HPDE6-E6E7 (cell line): ENCODE measurements at regions not wholly inside any gene's neighbourhood (a gene's known extent, or its start where the extent isn't known, plus 50 kb on each side); places are given as distances from the start of the nearest gene placed in this dataset.
A peak's percentile ranks its signal among the peaks of the same experiment; 100 is the strongest.

Source experiments
- DNase-seq: peaks from one replicate; pipeline ENCODE4 v3.0.0; 2011; ENCODE audit warnings: missing footprints; ENCODE audit errors: extremely low spot score

DNA sequence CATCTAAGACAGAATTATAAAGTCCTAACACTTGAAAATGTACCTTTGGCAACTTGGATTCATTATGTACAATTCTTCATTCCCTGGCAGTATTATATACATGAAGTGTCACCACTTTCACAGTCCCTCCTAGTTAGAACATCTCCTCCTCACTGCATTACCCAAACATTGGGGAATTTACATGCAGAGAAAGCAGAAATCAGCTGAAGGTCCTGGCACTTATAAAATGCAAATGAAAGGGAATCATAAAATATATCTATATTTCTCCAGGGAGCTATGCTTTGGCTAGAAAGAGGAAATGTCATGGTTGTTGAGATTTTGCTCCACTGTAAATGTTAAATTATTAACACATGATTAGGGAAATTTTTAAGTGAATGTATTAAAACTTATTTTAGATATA, 835.6 kb upstream of the SLIT2 start:
- DNase-seq, result no peak

DNA sequence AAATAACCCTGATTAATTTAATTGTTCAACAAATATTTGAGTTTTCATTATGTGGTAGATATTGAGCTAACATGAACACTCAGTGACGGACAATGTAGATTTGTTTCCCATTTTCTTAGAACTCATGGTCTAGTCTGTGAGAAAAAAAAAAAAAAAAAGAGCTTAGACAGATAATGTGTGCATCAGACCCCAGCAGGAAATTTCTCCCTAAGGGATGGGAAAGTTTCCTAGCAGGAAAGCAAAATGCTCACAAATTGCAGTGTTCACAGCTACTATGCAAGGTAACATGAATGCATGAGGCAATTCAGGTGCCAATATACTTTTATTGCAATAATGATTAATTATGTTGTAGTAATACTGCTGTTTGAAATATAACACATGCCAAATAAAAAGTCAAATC, 843.2 kb upstream of the SLIT2 start:
- DNase-seq, result no peak

DNA sequence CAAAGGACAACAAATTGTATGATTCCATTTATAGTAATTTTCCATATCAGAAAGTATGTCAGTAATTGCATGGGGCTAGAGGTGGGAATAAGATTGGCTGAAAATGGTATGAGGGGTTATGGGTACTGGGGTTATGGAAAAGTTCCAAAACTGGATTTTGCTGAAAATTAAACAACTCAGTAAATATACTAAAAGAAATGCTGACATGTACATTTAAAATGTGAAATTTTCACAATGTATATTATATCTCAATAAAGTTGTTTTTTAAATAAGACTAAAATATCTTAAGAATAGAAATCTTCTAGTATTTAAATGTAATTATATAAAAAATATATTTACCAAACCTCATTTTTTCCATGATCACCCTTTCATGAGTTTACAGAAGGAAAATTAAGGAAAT, 844.9 kb upstream of the SLIT2 start:
- no peak for DNase-seq

DNA sequence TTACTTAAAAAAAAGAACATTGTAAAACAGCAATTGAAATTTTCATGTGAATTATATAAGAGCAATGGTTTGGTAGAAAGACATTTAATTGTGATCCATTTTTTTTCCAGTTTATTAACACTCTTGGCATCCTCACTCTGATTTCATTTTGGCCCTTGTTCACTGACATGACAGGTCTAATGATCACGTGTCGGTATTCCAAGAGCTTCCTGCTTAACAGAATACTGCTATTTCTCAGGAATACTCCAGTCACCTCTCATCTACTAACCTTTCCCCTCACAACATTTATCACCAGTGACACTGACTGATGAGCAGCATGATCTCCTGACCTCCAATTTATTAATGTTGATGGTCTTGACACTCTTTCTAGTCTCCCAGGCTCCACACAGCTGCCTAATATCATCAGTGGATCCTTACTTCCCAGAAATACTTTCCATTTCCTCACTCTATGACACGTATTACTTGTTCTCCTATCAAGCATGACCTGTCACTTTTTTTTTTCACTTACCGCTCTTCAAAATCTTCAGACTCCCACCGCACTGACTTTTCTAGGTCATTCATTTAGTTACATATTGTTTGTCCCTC, 847.8 kb upstream of the SLIT2 start:
- no peak for DNase-seq

DNA sequence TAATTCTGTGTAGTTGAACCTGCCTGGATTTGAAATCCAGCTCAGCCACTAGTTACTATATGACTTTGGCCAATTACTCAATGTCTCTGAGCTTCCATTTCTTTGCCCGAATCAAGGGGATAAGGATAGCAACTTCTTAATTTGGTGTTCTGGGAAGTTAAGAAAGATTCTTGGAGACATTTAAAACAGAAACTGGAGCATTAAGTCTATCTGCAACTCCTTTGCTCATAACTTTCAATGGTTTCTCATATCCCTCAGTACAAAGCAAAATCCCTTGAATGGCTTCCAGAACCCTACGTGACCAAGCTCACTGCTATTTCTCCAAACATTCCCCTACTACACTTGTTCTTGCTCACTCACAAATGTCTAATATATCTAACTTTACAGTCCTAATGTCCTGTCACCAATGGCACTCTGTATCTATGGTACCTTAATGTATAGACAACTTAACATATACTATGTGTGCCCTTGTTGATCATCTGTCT, 849.1 kb upstream of the SLIT2 start:
- no peak for DNase-seq

DNA sequence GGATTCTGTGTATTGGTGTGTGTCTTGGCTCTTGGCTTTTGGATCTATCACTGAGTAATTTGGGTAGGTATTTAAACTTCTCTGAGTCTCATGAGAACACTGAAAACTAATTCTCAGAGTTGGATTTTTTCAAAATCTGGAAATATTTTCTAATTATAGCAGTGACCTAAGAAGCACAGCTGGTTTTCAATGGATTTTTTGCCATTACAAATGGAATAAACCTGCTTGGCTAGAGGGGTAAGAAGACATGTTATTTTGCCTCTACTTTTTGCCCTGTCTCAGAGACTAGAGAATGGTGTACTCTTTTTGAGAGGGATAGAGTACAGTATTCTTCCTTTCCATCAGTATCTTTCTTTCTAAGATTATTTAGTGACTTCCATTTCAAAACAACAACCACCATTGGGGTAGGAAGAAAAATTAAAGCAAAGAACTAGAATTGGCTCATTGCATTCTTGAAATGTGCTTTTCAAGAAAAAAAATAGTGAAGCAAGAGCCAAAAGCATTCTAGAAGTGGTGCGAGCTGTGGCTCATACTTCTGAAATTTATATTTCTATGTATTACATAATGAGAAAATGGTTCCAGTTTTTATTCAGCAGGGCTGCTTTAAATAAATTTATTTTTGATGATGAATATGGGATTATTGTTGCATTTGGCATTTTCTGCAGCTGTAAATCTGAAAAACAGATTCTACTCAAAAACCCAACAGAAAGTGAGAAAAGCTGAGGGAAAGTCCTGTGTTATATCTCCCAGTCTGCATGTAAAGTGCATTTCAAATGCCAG, 850.2 kb upstream of the SLIT2 start:
- no peak for DNase-seq

DNA sequence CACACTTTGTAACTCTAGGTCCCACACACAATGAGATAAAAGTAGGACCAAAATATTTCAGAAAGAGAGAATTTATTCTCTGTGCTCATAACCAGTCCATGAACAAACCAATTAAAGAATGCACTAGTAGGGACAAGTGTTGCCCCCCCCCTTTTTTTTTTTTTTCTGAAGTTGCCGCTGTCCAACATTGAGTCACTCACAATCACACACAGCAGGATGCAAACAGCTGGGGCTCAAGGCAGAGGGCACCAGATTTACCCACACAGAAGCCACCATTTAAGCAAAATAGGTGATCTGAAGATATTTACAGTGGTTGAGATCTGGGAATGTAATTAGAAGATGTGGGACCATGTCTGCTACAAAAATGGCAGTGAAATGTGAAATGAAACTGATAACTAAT, 850.9 kb upstream of the SLIT2 start:
- no peak for DNase-seq

DNA sequence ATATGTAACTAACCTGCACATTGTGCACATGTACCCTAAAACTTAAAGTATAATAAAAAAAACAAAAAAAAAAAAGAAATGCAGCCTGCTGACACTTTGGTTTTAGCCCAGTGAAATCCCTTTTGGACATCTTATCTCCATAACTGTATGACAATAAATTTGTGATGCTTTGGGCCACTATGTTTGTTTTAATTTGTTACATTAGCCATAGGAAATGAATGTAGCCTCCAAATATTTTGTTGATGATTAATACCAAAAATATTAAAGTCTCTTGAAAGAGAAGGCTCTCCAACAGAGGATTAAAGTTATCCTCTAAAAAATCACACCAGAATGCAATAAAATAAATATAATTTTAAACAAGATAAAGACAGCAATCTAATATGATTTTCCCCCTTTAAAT, 852.7 kb upstream of the SLIT2 start:
- no peak for DNase-seq

DNA sequence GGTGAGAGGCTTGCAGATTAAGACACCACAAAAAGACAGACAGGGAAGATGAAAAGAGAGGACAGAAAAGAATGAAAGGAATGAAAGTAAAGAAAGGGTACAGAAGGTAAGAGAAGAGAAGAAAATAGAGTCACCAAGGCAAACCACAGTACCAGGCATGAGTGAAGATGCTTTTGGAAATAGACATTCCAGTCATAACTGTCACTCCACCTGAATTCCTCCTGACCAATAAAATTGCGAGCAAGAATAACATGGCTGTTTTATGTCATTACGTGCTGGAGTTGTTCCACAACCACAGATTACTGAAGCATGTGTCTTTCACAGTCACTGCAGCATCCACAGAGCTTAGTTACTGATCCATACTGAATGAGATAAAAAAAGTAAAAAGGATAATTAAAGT, 864.9 kb upstream of the SLIT2 start:
- DNase-seq, result no peak

DNA sequence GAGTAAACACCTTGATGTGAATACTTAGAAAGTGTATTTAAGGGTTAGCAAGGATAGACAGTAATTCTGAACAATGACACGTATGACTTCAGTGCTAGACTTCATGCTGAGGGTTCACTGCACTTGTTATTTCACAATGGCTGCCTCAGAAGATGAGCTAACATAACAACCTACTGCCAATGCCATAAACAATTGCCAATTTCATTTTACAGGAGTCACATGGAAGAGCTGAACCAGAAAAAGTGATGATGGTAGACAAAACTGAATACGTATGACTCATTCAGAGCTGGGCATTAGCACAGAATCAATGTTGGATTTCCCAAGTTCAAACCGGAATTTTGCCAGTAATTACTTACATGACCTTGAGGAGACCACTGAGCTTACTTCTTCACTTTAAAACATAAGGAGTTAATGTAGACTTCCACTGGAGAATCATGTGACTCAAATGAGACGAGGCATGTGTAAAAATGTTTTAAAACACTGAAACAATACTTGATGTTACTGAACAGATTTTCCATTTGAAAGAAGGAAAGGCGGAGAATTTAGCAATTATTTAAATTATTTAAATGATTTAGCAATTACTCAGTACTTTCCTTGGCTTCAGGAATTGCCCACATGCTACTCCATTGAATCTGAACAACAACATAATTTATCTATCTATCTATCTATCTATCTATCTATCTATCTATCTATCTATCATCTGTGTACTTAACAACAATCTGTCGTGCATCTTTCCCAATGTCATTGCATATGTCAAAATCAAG, 868.5 kb upstream of the SLIT2 start:
- no peak for DNase-seq

DNA sequence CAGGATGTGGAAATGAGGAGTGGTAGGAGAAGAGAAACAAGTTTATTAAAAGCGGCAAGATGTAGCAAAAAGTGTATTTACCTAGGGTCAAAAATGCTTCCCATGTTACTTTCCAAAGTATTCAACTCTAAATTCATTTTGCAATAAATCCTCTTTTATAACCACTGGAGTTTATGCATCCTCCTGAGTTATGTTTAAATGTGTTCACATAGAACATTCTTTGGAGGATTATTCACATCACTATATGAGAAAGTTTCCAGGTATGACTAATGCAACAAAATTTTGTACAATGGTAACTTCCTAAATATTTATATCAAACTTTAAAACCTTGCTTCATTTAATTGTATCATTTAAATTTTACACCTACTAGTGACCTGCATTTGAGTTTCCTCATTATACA, 870.6 kb upstream of the SLIT2 start:
- DNase-seq, result no peak

DNA sequence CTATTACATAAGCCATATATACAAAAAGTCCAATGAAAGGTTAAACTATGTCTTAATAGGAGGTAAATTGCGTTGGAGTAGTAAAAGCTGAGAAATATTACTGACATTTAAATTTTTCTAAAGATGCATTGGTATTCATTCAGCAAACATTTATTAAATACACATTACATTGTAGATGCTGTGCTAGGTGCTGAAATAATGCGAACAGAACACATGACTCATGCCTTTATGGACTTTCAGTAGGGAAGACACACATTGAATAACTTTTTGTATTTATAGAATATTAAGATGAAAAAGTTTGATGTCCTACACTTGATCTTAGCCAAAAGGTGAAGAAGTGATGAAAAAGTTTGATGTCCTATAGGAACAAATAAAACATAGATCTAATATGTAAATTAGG, 871.1 kb upstream of the SLIT2 start:
- DNase-seq, result no peak

DNA sequence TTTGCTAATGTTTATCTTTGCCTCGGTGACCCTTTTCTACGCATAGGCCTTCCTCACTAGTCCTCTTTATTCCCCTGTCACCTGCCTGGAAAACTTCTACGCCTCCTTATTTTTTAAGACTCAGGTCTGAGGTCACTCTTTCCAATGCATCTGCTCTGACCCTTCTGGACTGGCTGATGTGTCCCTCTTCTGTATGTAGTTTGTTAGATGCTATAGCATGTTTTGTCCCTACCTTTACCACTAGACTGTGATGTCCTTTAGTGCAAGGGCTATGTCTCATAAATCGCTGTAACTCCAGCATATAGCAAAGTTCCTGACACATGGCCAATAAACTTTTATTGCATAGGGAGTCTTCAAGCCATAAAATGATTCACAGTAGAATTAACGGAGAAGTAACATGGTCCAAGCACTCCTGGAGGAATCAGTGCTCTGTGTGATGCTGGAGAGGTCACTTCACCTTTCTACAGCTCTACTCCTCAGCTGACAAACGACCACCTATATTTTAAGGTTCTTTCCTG, 872.5 kb upstream of the SLIT2 start:
- no peak for DNase-seq

DNA sequence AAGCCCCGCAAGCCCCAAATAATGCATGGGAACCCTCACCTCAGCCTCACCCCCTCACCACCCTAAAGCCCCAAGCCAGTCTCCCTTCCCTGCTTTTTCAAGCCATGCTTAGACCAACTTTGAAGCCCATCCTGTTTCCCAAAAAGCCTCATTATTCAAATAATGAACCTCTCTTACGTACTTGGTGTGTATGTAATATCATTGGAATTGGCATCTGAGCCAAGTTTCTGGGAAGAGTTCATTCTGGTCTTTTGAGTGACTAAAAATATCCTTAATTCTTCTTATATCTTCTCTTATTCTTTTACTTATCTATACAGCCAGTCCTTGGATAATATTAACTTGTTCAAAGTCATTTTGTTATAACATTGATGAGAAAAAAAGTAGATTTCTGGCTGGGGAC, 875.8 kb upstream of the SLIT2 start:
- no peak for DNase-seq

DNA sequence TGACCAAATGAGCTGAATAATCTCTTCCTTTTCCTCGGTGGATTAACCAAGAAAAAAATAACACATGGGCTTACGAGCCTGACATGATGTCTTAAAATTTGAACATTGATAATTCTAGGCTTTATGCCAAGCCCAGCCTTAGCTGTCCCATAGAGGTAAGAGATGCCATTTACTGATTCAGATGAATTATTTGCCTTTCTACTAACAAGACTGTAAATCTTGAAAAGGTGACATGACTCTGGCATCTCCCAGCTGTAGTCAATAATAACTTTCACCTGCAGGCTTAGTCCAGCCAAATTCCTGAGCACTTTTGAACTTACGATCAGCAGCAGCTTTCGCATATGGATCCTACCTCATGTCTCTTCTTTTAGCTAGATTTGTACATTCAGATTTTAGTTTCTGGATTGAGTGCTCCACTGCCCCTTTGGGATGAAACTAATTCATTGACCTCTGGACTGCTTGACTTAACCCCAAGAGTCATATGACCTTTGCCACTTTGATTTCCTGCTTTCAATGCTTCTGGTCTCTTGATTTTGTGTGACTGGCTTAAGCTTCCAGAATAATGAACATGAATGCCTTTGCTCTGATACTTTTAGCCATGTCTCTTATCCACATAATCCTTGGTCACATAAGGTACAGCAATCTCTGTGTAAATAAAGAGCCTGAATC, 876.4 kb upstream of the SLIT2 start:
- no peak for DNase-seq

DNA sequence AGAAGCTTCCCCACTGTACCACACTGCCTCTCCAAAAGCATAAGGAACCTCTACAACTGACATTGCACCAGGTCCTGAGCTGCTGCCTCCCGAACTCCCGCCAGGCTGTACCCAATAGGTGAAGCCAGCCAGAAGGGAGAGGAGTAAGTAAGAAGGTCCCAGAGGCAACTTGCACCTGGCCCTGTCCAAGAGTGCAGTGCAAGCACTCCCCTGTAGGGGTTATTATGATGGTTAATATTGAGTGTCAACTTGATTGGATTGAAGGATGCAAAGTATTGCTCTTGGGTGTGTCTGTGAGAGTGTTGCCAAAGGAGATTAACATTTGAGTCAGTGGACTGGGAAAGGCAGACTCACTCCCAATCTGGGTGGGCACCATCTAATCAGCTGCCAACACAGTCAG, 879.3 kb upstream of the SLIT2 start:
- no peak for DNase-seq

DNA sequence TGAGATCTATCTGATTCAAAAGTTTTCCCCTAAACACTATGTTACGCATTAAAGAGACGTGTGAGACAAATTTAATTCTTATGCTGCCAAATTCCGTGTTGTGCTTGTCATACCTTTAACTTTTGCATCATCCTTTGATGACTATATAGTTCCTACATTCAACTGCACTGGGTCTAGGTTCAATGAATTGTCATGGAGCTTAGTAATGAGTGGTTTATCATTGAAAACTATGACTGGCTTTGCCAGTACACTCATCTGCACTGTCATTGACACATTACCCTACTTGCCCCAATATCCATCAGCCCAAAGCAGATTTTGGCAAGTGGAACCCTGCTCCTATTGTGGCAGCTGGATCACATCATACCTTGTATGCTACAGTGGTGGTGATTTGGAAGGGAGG, 882.9 kb upstream of the SLIT2 start:
- DNase-seq, result no peak

DNA sequence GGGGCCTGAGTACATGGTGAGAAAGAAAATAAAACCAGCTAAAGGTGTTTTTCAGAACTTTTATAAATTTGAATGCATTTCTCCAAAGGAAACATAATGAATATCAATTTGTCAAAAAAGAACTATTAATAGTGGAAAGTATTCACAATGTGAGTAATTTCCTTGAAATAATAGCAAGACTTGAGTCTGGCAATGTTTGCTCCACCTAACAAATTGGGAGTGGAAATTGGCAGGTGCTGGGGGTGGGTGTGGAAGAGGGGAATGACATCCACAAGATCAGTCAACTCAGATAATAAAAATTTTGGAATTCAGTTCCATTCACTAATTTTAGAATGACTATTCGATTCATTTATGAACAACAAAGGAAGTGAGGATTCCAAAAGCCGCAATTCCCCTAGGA, 884.8 kb upstream of the SLIT2 start:
- DNase-seq, result no peak

DNA sequence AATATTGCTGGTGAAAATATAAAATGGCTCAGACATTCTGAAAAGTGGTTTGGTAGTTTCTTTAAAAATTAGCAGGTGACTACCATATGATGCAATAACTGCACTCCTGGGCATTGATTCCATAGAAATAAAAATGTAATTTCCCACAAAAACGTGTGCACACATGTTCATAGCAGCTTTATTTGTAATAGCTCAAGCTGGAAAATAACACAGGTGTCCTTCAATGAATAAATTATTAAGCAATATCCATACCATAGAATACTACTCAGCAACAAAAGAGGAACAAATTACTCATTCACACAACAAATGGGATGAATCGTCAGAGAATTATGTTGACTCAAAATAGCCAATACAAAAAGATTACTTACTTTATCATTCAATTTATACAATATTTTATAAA, 893.7 kb upstream of the SLIT2 start:
- peak; percentile 48 for DNase-seq

DNA sequence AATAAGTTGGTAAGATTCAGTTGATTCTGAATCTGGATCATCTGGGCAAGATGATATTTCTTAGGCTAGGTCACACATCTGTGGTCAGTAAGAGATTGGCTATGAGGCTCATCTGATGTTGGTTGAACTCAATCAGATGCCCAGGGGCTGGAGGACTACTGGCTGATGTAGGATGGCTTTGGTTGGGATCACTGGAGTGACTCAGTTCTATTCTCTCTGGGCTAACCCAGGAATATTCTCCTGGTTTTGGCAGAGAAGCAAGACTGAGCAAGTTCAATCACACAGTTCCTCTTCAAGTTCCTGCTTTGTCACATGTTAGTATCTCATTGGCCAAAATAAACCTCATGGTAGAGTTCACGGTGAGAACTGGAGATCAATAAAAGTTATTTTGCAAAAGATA, 902.3 kb upstream of the SLIT2 start:
- no peak for DNase-seq

DNA sequence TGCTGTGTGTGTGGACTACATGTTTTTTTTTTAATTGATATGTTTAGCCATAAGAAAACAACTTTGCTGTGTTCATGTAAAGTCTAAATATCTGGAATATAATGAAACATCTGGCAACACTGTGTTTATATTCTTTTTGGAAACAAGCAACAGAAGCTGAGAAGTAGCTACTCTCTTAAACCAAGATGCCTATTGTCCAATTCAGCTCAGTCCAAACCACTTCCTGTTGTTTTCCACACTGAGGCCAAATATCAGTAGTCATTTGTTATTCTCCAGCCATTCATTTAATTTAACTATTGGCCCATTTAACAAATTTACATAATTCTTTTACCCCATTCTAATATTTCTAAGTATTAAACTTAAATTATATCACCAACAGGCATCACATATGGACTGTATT, 903.0 kb upstream of the SLIT2 start:
- no peak for DNase-seq

DNA sequence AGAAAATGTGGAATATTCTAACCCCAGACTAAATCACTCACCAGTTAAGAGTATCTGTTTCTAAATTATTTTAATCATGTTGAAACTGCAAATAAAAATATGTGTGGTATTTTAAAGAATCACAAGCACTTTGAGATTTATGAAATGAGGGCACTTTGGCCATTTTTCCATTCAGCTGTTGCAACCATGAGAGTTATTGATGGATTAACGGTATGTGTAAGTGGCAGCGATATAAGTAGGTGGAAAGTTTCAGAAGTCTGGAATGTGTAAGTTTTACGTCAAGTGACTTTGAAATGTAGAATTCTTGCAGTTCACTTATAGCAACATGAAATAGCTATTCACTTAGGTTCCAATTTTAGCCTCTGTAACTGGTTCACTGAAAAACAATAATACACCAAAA, 905.1 kb upstream of the SLIT2 start:
- no peak for DNase-seq
